Neural cell (in vitro differentiated cells): ENCODE measurements at regions not wholly inside any gene's neighbourhood (a gene's known extent, or its start where the extent isn't known, plus 50 kb on each side); places are given as distances from the start of the nearest gene placed in this dataset.

Experiments used
- H2AFZ ChIP-seq: fragments of 200-600, 300-800 bp; sonication (generic), shearing (Covaris generic); 2 replicates; pipeline ENCODE4 v1.6.0; 2014; ENCODE audit warnings: low read depth, mild to moderate bottlenecking, antibody characterized with exemption, low read length, moderate library complexity
- H3F3A ChIP-seq: fragments of 200-600 bp; shearing (Covaris generic); 2 replicates; pipeline ENCODE4 v1.6.1; 2016; ENCODE audit warnings: mild to moderate bottlenecking, moderate library complexity, mixed read lengths, antibody characterized with exemption, low read length; ENCODE audit not compliant: insufficient read depth, poor library complexity, severe bottlenecking
- H3K27ac ChIP-seq: fragments of 200-600, 300-800 bp; sonication (generic), shearing (Covaris generic); 2 replicates; pipeline ENCODE4 v1.5.1; 2014; ENCODE audit warnings: mild to moderate bottlenecking, low read length, moderate library complexity
- H3K27me3 ChIP-seq: fragments of 300-800, 200-600 bp; sonication (generic), shearing (Covaris generic); 2 replicates; pipeline ENCODE4 v1.6.0; 2014; ENCODE audit warnings: mild to moderate bottlenecking, low read depth, low read length, moderate library complexity; ENCODE audit not compliant: insufficient read depth
- H3K36me3 ChIP-seq: fragments of 300-800, 200-600 bp; sonication (generic), shearing (Covaris generic); 2 replicates; pipeline ENCODE4 v1.5.1; 2014; ENCODE audit warnings: mild to moderate bottlenecking, antibody characterized with exemption, low read length, moderate library complexity; ENCODE audit not compliant: insufficient read depth
- H3K4me2 ChIP-seq: fragments of 300-800, 200-600 bp; sonication (generic), shearing (Covaris generic); 2 replicates; pipeline ENCODE4 v1.6.0; 2014; ENCODE audit warnings: mild to moderate bottlenecking, low read length
- H3K4me3 ChIP-seq: fragments of 300-800, 200-600 bp; sonication (generic), shearing (Covaris generic); 2 replicates; pipeline ENCODE4 v1.5.1; 2014; ENCODE audit warnings: mild to moderate bottlenecking, low read length, moderate library complexity
- H3K79me2 ChIP-seq: fragments of 200-600 bp; shearing (Covaris generic); replicated peaks from 2 replicates; pipeline ENCODE4 v1.6.0; 2014; ENCODE audit warnings: mild to moderate bottlenecking, low read length, moderate library complexity; ENCODE audit not compliant: insufficient read depth
- H3K9ac ChIP-seq: fragments of 300-800, 200-600 bp; sonication (generic), shearing (Covaris generic); 2 replicates; pipeline ENCODE4 v1.6.1; 2016; ENCODE audit warnings: mild to moderate bottlenecking, low read length, mixed read lengths
- H3K9me2 ChIP-seq: fragments of 200-600 bp; shearing (Covaris generic); 2 replicates; pipeline ENCODE4 v1.6.1; 2016; ENCODE audit warnings: mild to moderate bottlenecking, low read length, mixed read lengths; ENCODE audit not compliant: insufficient read depth
- H3K9me3 ChIP-seq: fragments of 200-600, 300-800 bp; sonication (generic), shearing (Covaris generic); 2 replicates; pipeline ENCODE4 v1.6.1; 2016; ENCODE audit warnings: mild to moderate bottlenecking, mixed run types, low read length, moderate library complexity, mixed read lengths
- H4K20me1 ChIP-seq: fragments of 200-600 bp; shearing (Covaris generic); 2 replicates; pipeline ENCODE4 v1.6.1; 2016; ENCODE audit warnings: mild to moderate bottlenecking, mixed run types; ENCODE audit not compliant: insufficient read depth
- EP300 ChIP-seq: fragments of 450-650 bp; conservative IDR thresholded peaks from 2 replicates; pipeline ENCODE4 v1.6.1; 2014; ENCODE audit warnings: antibody characterized with exemption, mild to moderate bottlenecking, moderate library complexity; ENCODE audit not compliant: poor library complexity, severe bottlenecking
- EZH2 ChIP-seq: fragments of 200-600, 300-800 bp; shearing (Covaris generic), sonication (generic); IDR thresholded peaks from 2 replicates; pipeline ENCODE4 v1.6.1; 2014; ENCODE audit warnings: antibody characterized with exemption, low read length, borderline replicate concordance, mild to moderate bottlenecking; ENCODE audit not compliant: insufficient read depth, poor library complexity, severe bottlenecking
- MXI1 ChIP-seq: fragments of 450-650 bp; conservative IDR thresholded peaks from 2 replicates; pipeline ENCODE4 v1.6.1; 2014; ENCODE audit warnings: antibody characterized with exemption, mild to moderate bottlenecking; ENCODE audit not compliant: poor library complexity, severe bottlenecking
- POLR2AphosphoS5 ChIP-seq: IDR thresholded peaks from 2 replicates; pipeline ENCODE4 v1.6.1; 2012
- RAD21 ChIP-seq: fragments of 450-650 bp; conservative IDR thresholded peaks from 2 replicates; pipeline ENCODE4 v1.6.1; 2014; ENCODE audit warnings: antibody characterized with exemption, mild to moderate bottlenecking, moderate library complexity
- SMC3 ChIP-seq: fragments of 450-650 bp; conservative IDR thresholded peaks from 2 replicates; pipeline ENCODE4 v1.6.1; 2014; ENCODE audit warnings: antibody characterized with exemption, mild to moderate bottlenecking, moderate library complexity; ENCODE audit not compliant: poor library complexity
- TAF1 ChIP-seq: IDR thresholded peaks from 2 replicates; pipeline ENCODE4 v1.6.1; 2012; ENCODE audit warnings: low read depth
- TF ChIP-seq, protein P1 (sequence below): fragments of 450-650 bp; IDR thresholded peaks from 2 replicates; pipeline ENCODE4 v1.5.1; 2014; ENCODE audit warnings: antibody characterized with exemption, mild to moderate bottlenecking, moderate library complexity; ENCODE audit not compliant: poor library complexity, severe bottlenecking
- TF ChIP-seq, protein P2 (sequence below): IDR thresholded peaks from 2 replicates; pipeline ENCODE4 v1.6.1; 2012; ENCODE audit warnings: borderline replicate concordance

- Histone ChIP-seq H3K9me2 (no peaks in the 10 kb centered on the region), H3K36me3 (no peaks in the 10 kb centered on the region), H3K9ac (no peak overlapping the region), H3K27me3 (no peaks in the 10 kb centered on the region), H3K4me3 (no peak overlapping the region), H2AFZ (no peak overlapping the region), H3K9me3 (no peaks in the 10 kb centered on the region), H3K79me2 (no peaks in the 10 kb centered on the region), H3K4me2 (no peak overlapping the region), H4K20me1 (no peaks in the 10 kb centered on the region), H3F3A (no peaks in the 10 kb centered on the region), H3K27ac (no peak overlapping the region)
- no peak for TF ChIP-seq EP300
- TF ChIP-seq MXI1, result no peak
Observed at GRCh38 chr2:216971593-216971992, 111.7 kb upstream of the TNP1 start.

DNA sequence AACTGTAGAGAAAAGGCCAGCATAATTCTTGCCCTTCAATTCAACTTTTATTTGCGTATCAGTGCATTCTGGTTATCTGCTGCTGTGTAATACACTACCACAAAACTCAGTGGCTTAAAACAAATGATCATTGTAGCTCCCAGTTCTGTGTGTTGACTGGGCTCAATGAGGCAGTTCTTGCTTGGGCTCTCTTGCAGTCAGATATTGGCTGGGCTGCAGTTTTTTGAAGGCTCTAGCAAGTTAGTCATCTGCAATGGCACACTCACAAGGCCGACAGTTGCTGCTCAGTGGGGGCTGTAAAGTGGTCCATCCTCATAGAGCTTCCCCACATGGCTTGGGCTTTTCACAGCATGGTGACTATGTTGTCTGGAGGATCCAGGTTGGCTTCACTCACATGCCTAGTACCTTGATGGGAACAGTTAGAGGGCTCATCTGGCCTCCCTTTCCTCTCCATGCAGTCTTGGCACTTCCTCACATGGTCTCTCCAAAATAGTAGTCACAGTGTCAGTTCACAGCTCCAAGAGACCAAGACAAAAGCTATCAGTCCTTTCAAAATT, 110.6 kb upstream of the TNP1 start:
- H4K20me1 ChIP-seq, result no peaks in the 10 kb centered on the region
- no peak overlapping the region for H3K4me3 ChIP-seq
- no peak for TF ChIP-seq POLR2AphosphoS5
- TF ChIP-seq RAD21, result no peak
- TF ChIP-seq EZH2, result no peak
- no peak for TF ChIP-seq SMC3
- no peak for TF ChIP-seq TAF1
- TF ChIP-seq, protein P1, sequence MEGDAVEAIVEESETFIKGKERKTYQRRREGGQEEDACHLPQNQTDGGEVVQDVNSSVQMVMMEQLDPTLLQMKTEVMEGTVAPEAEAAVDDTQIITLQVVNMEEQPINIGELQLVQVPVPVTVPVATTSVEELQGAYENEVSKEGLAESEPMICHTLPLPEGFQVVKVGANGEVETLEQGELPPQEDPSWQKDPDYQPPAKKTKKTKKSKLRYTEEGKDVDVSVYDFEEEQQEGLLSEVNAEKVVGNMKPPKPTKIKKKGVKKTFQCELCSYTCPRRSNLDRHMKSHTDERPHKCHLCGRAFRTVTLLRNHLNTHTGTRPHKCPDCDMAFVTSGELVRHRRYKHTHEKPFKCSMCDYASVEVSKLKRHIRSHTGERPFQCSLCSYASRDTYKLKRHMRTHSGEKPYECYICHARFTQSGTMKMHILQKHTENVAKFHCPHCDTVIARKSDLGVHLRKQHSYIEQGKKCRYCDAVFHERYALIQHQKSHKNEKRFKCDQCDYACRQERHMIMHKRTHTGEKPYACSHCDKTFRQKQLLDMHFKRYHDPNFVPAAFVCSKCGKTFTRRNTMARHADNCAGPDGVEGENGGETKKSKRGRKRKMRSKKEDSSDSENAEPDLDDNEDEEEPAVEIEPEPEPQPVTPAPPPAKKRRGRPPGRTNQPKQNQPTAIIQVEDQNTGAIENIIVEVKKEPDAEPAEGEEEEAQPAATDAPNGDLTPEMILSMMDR, result no peak
- TF ChIP-seq, protein P2, sequence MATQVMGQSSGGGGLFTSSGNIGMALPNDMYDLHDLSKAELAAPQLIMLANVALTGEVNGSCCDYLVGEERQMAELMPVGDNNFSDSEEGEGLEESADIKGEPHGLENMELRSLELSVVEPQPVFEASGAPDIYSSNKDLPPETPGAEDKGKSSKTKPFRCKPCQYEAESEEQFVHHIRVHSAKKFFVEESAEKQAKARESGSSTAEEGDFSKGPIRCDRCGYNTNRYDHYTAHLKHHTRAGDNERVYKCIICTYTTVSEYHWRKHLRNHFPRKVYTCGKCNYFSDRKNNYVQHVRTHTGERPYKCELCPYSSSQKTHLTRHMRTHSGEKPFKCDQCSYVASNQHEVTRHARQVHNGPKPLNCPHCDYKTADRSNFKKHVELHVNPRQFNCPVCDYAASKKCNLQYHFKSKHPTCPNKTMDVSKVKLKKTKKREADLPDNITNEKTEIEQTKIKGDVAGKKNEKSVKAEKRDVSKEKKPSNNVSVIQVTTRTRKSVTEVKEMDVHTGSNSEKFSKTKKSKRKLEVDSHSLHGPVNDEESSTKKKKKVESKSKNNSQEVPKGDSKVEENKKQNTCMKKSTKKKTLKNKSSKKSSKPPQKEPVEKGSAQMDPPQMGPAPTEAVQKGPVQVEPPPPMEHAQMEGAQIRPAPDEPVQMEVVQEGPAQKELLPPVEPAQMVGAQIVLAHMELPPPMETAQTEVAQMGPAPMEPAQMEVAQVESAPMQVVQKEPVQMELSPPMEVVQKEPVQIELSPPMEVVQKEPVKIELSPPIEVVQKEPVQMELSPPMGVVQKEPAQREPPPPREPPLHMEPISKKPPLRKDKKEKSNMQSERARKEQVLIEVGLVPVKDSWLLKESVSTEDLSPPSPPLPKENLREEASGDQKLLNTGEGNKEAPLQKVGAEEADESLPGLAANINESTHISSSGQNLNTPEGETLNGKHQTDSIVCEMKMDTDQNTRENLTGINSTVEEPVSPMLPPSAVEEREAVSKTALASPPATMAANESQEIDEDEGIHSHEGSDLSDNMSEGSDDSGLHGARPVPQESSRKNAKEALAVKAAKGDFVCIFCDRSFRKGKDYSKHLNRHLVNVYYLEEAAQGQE, result no peak
- no peak for TF ChIP-seq MXI1
- no peak for TF ChIP-seq EP300
- H3K4me2 ChIP-seq, result no peak overlapping the region
- H3K36me3 ChIP-seq, result no peaks in the 10 kb centered on the region
- H3K9me3 ChIP-seq, result no peaks in the 10 kb centered on the region
- no peaks in the 10 kb centered on the region for H3K27me3 ChIP-seq
- H3F3A ChIP-seq, result no peaks in the 10 kb centered on the region
- no peak overlapping the region for H2AFZ ChIP-seq
- H3K9ac ChIP-seq, result no peak overlapping the region
- no peak overlapping the region for H3K27ac ChIP-seq
- H3K9me2 ChIP-seq, result no peaks in the 10 kb centered on the region
- no peaks in the 10 kb centered on the region for H3K79me2 ChIP-seq

DNA sequence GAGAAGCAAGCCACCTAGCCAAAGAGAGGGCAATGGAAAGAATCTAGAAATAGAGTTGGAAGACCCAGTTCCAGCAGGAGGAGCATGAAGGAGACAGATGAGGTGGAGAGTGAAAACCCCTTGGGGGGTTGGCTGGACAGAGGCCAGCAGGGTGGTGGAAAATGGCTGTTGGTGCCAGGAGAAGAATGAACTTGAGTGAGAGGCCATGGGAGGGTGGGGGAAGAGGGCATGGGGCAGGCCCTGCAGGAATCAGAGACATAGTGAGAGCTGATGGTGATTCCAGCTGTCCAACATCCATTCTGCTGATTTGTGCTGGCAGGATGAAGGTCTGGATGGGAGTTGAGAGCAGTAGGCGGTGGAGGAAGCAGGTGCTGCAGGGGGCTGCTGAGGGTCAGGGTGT, 108.0 kb upstream of the TNP1 start:
- Histone ChIP-seq H3K4me3 (no peak overlapping the region), H3K9me2 (no peaks in the 10 kb centered on the region), H3K9ac (no peak overlapping the region), H3K79me2 (no peaks in the 10 kb centered on the region), H4K20me1 (no peaks in the 10 kb centered on the region), H3K9me3 (no peaks in the 10 kb centered on the region), H3F3A (no peaks in the 10 kb centered on the region), H3K27ac (no peak overlapping the region), H2AFZ (no peak overlapping the region), H3K4me2 (no peak overlapping the region), H3K36me3 (no peaks in the 10 kb centered on the region), H3K27me3 (no peaks in the 10 kb centered on the region)
- TF ChIP-seq EP300 (no peak), RAD21 (no peak), EZH2 (no peak), TAF1 (no peak), POLR2AphosphoS5 (no peak), MXI1 (no peak), SMC3 (no peak)
- TF ChIP-seq, protein P2, result no peak
- TF ChIP-seq, protein P1, result no peak
